Naive thymus-derived CD4-positive, alpha-beta T cell (primary cell): ENCODE measurements at regions not wholly inside any gene's neighbourhood (a gene's known extent, or its start where the extent isn't known, plus 50 kb on each side); places are given as distances from the start of the nearest gene placed in this dataset.
"Not testable (repeated sequence)": the region's sequence is repeated elsewhere in the genome, so short reads cannot be mapped to it uniquely, and the experiment has no call there.

ENCODE experiments used
- ATAC-seq: fragments of 150-1000 bp; cut with Tn5 transposase; 2 replicates; pipeline ENCODE4 v1.10.0; 2021; ENCODE audit warnings: mild to moderate bottlenecking, moderate library complexity
- CTCF ChIA-PET: fragments of 350-600 bp; sonication (Branson Sonifier 250); formaldehyde crosslinking; loops from one replicate; lab custom pipeline; 2021; ENCODE audit warnings: antibody characterized with exemption; lab: Charles Lee
- POLR2A ChIA-PET: fragments of 350-600 bp; sonication (Branson Sonifier 250); formaldehyde crosslinking; loops from one replicate; lab custom pipeline; 2021; ENCODE audit warnings: antibody characterized with exemption, inconsistent platforms; lab: Charles Lee
- DNase-seq, 9 donors: peaks; one replicate each; pipeline versions ENCODE4 v3.0.0 to v3.0.0-alpha.2; 2020 to 2022; ENCODE audit warnings: mixed read lengths in 1 of 9
- H3K27ac ChIP-seq: one replicate; pipeline ENCODE4 v1.7.0; 2013; ENCODE audit warnings: mild to moderate bottlenecking, low read depth, low read length, moderate library complexity
- H3K27me3 ChIP-seq, 2 donors: one replicate each; pipeline ENCODE4 v1.7.0; 2013; ENCODE audit warnings: low read length in 2 of 2, mild to moderate bottlenecking in 2 of 2, moderate library complexity in 2 of 2; ENCODE audit not compliant: control insufficient read depth in 2 of 2, insufficient read depth in 2 of 2
- H3K36me3 ChIP-seq, 3 experiments: 1 replicate in 2 of 3; 2 replicates in 1 of 3; pipeline ENCODE4 v1.7.0; 2013; ENCODE audit warnings: low read length in 3 of 3, mild to moderate bottlenecking in 3 of 3, moderate library complexity in 1 of 3; ENCODE audit not compliant: insufficient read depth in 3 of 3, control insufficient read depth in 2 of 3
- H3K4me1 ChIP-seq, 2 donors: one replicate each; pipeline ENCODE4 v1.7.0; 2013; ENCODE audit warnings: low read length in 2 of 2, mild to moderate bottlenecking in 2 of 2, moderate library complexity in 1 of 2; ENCODE audit not compliant: control insufficient read depth in 2 of 2, insufficient read depth in 2 of 2
- H3K4me3 ChIP-seq: 2 replicates; pipeline ENCODE4 v1.7.0; 2013; ENCODE audit warnings: mild to moderate bottlenecking, low read length
- H3K9me3 ChIP-seq, 3 experiments: 1 replicate in 2 of 3; 2 replicates in 1 of 3; pipeline ENCODE4 v1.7.0; 2013; ENCODE audit warnings: low read length in 3 of 3; ENCODE audit not compliant: control insufficient read depth in 2 of 3
- H3K27ac Mint-ChIP-seq, 9 donors: one replicate each; pipeline ENCODE4 v1.8.0; 2020 to 2022; ENCODE audit warnings: mixed read lengths in 9 of 9, mild to moderate bottlenecking in 8 of 9, moderate library complexity in 5 of 9, inconsistent platforms in 2 of 9
- H3K27me3 Mint-ChIP-seq, 5 donors: one replicate each; pipeline ENCODE4 v1.8.0; 2021 to 2022; ENCODE audit warnings: mixed read lengths in 5 of 5, mild to moderate bottlenecking in 1 of 5
- H3K36me3 Mint-ChIP-seq, 5 donors: one replicate each; pipeline ENCODE4 v1.8.0; 2020 to 2022; ENCODE audit warnings: mixed read lengths in 5 of 5, mild to moderate bottlenecking in 3 of 5, inconsistent platforms in 1 of 5
- H3K4me1 Mint-ChIP-seq, 7 donors: one replicate each; pipeline ENCODE4 v1.8.0; 2020 to 2022; ENCODE audit warnings: mixed read lengths in 7 of 7, mild to moderate bottlenecking in 3 of 7, inconsistent platforms in 1 of 7
- H3K4me3 Mint-ChIP-seq, 10 donors: one replicate each; pipeline ENCODE4 v1.8.0; 2020 to 2022; ENCODE audit warnings: mild to moderate bottlenecking in 10 of 10, mixed read lengths in 10 of 10, moderate library complexity in 6 of 10, inconsistent platforms in 2 of 10
- H3K9me3 Mint-ChIP-seq, 11 donors: one replicate each; pipeline ENCODE4 v1.8.0; 2020 to 2022; ENCODE audit warnings: mixed read lengths in 11 of 11, mild to moderate bottlenecking in 4 of 11, inconsistent platforms in 1 of 11, moderate library complexity in 1 of 11
- intact Hi-C, 2 donors: fragments of 100-400 bp; cut with micrococcal nuclease; formaldehyde crosslinking; loops; one replicate each; pipeline ENCODE4 v1.15.1; 2023

GRCh38 chr22:45084400-45084920 is 74.7 kb upstream of the PHF21B start:
- H3K27me3 ChIP-seq = no peaks in the 10 kb centered on the region
- Mint-ChIP-seq H3K9me3 (peaks cover 4 to 7% (median 5%) of the 10 kb centered on the region in 11 donors), H3K36me3 (peaks cover 0 to 5% (median 3%) of the 10 kb centered on the region in 5 donors), H3K27ac (no peak overlapping the region), H3K27me3 (peaks cover 1 to 36% (median 29%) of the 10 kb centered on the region in 5 donors), H3K4me1 (peaks cover 0 to 4% (median 0%) of the 10 kb centered on the region in 7 donors), H3K4me3 (no peak overlapping the region)
- POLR2A ChIA-PET = no interaction called here
- H3K4me1 ChIP-seq = no peaks in the 10 kb centered on the region
- no peaks in the 10 kb centered on the region for H3K36me3 ChIP-seq
- no peak overlapping the region for H3K27ac ChIP-seq
- intact Hi-C loops = loop anchor here in 1 of 2 donors (10.0 kb wide), 1 partner anchor 110 kb away; no protein-coding TSS in a partner anchor
- H3K4me3 ChIP-seq = no peak overlapping the region
- ATAC-seq = no peak
- H3K9me3 ChIP-seq = no peaks in the 10 kb centered on the region
- CTCF ChIA-PET = no interaction called here
- DNase-seq = no peak

- no peak overlapping the region for H3K27ac Mint-ChIP-seq
- Histone ChIP-seq H3K9me3 (peaks cover 0 to 4% (median 0%) of the 10 kb centered on the region in 3 experiments), H3K4me1 (no peaks in the 10 kb centered on the region), H3K36me3 (no peaks in the 10 kb centered on the region), H3K27me3 (no peaks in the 10 kb centered on the region), H3K4me3 (no peak overlapping the region), H3K27ac (no peak overlapping the region)
- DNase-seq (no peak), ATAC-seq (no peak)
- H3K4me3 Mint-ChIP-seq = no peak overlapping the region
- CTCF ChIA-PET = interaction anchor here (1.2 kb wide), 1 partner anchor 8 kb away, joined by 4 read pairs; no protein-coding TSS in a partner anchor
- POLR2A ChIA-PET = no interaction called here
- intact Hi-C loops = loop anchor here in 1 of 2 donors (10.0 kb wide), 1 partner anchor 113 kb away; no protein-coding TSS in a partner anchor
- peaks cover 0 to 7% (median 0%) of the 10 kb centered on the region in 11 donors for H3K9me3 Mint-ChIP-seq
- peaks cover 0 to 24% (median 15%) of the 10 kb centered on the region in 5 donors for H3K27me3 Mint-ChIP-seq
- no peaks in the 10 kb centered on the region for H3K36me3 Mint-ChIP-seq
- H3K4me1 Mint-ChIP-seq = no peaks in the 10 kb centered on the region
Measured at GRCh38 chr22:45087802-45088201, 75.9 kb upstream of the NUP50 start.

GRCh38 chr22:45088576-45088975 is 75.1 kb upstream of the NUP50 start:
- intact Hi-C loops = loop anchor here in 1 of 2 donors (10.0 kb wide), 1 partner anchor 114 kb away; no protein-coding TSS in a partner anchor

GRCh38 chr22:45090497-45090910 is 73.2 kb upstream of the NUP50 start:
- CTCF ChIA-PET = no interaction called here
- no peaks in the 10 kb centered on the region for H3K36me3 Mint-ChIP-seq
- no peaks in the 10 kb centered on the region for H3K27me3 ChIP-seq
- H3K4me1 Mint-ChIP-seq = no peaks in the 10 kb centered on the region
- intact Hi-C loops = no loop called here
- no peaks in the 10 kb centered on the region for H3K4me1 ChIP-seq
- H3K27ac ChIP-seq = no peak overlapping the region
- H3K4me3 Mint-ChIP-seq = no peak overlapping the region
- peaks cover 0 to 4% (median 0%) of the 10 kb centered on the region in 3 experiments for H3K9me3 ChIP-seq
- POLR2A ChIA-PET = no interaction called here
- DNase-seq (no peak), ATAC-seq (no peak)
- peaks cover 0 to 22% (median 7%) of the 10 kb centered on the region in 5 donors for H3K27me3 Mint-ChIP-seq
- no peak overlapping the region for H3K27ac Mint-ChIP-seq
- H3K36me3 ChIP-seq = no peaks in the 10 kb centered on the region
- H3K9me3 Mint-ChIP-seq = peaks cover 0 to 11% (median 2%) of the 10 kb centered on the region in 11 donors
- H3K4me3 ChIP-seq = no peak overlapping the region

More at GRCh38 chr22:45088576-45088975, 75.1 kb upstream of the NUP50 start:
- Histone ChIP-seq H3K9me3 (peaks cover 0 to 4% (median 0%) of the 10 kb centered on the region in 3 experiments), H3K27me3 (no peaks in the 10 kb centered on the region), H3K27ac (no peak overlapping the region), H3K36me3 (no peaks in the 10 kb centered on the region), H3K4me1 (no peaks in the 10 kb centered on the region), H3K4me3 (no peak overlapping the region)
- DNase-seq (no peak), ATAC-seq (no peak)
- Mint-ChIP-seq H3K9me3 (peaks cover 0 to 11% (median 4%) of the 10 kb centered on the region in 11 donors), H3K36me3 (no peaks in the 10 kb centered on the region), H3K27me3 (peaks cover 0 to 19% (median 12%) of the 10 kb centered on the region in 5 donors), H3K4me3 (no peak overlapping the region), H3K27ac (peak overlapping the region in 1 of 9 donors; percentile 66), H3K4me1 (no peaks in the 10 kb centered on the region)
- CTCF ChIA-PET = no interaction called here
- POLR2A ChIA-PET = interaction anchor here (0.6 kb wide), 1 partner anchor 1102 kb away, joined by 3 read pairs; no protein-coding TSS in a partner anchor

- H3K4me1 ChIP-seq = no peaks in the 10 kb centered on the region
- Mint-ChIP-seq H3K9me3 (peaks cover 0 to 11% (median 2%) of the 10 kb centered on the region in 11 donors), H3K4me1 (peaks cover 0 to 2% (median 1%) of the 10 kb centered on the region in 7 donors), H3K36me3 (no peaks in the 10 kb centered on the region), H3K27me3 (peaks cover 2 to 24% (median 11%) of the 10 kb centered on the region in 5 donors), H3K27ac (no peak overlapping the region), H3K4me3 (no peak overlapping the region)
- H3K4me3 ChIP-seq = no peak overlapping the region
- H3K27me3 ChIP-seq = peaks cover 0 to 5% of the 10 kb centered on the region in 2 donors
- ATAC-seq = no peak
- ChIA-PET CTCF (interaction anchor here (0.6 kb wide), 1 partner anchor 425 kb away, joined by 3 read pairs; no protein-coding TSS in a partner anchor), POLR2A (no interaction called here)
- no peaks in the 10 kb centered on the region for H3K36me3 ChIP-seq
- intact Hi-C loops = no loop called here
- DNase-seq = no peak
- H3K27ac ChIP-seq = no peak overlapping the region
- peaks cover 0 to 4% (median 0%) of the 10 kb centered on the region in 3 experiments for H3K9me3 ChIP-seq
Measured at GRCh38 chr22:45091254-45091854, 72.4 kb upstream of the NUP50 start.

- POLR2A ChIA-PET, H3K36me3 Mint-ChIP-seq, H3K27ac Mint-ChIP-seq, H3K4me3 Mint-ChIP-seq, H3K4me1 Mint-ChIP-seq, H3K27ac ChIP-seq, H3K36me3 ChIP-seq, DNase-seq, H3K27me3 ChIP-seq, ATAC-seq, H3K9me3 ChIP-seq, H3K4me1 ChIP-seq, H3K4me3 ChIP-seq, intact Hi-C loops: not testable (repeated sequence)
- CTCF ChIA-PET = interaction anchor here (0.6 kb wide), 1 partner anchor 426 kb away, joined by 3 read pairs; no protein-coding TSS in a partner anchor
- peaks cover 0 to 11% (median 2%) of the 10 kb centered on the region in 11 donors for H3K9me3 Mint-ChIP-seq
- peaks cover 3 to 26% (median 14%) of the 10 kb centered on the region in 5 donors for H3K27me3 Mint-ChIP-seq
Measured at GRCh38 chr22:45091875-45092274, 71.8 kb upstream of the NUP50 start.
